ENCODE measurements at regions not wholly inside any gene's neighbourhood (a gene's known extent, or its start where the extent isn't known, plus 50 kb on each side); places are given as distances from the start of the nearest gene placed in this dataset.

- DNase-seq (ENCODE audit: low spot score) = no peak
Observed at GRCh38 chr14:93870377-93870776, 56.8 kb upstream of the FAM181A start.

GRCh38 chr14:93869427-93869826 is 57.7 kb upstream of the FAM181A start:
- no peak for DNase-seq (ENCODE audit: low spot score)

DNA sequence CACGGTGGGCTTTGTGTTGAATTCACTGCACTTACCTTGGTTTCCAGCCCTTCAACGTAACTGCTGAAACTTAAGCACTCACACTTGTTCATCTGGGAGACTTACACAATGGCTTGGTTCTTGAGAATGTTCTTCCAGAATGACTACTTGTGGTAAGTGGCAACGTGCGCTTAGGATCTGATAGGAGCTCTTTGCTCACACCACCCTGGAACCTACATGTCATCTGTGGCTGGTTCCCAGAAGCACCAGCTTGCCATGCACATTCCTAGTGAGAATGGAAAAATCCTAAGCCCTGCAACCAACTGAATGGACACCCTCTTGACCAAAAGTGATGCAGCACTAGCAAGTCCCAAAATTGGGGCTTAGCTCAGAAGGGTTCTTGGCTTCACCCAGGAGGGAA is 59.0 kb upstream of the FAM181A start:
- no peak for DNase-seq (ENCODE audit: low spot score)

DNA sequence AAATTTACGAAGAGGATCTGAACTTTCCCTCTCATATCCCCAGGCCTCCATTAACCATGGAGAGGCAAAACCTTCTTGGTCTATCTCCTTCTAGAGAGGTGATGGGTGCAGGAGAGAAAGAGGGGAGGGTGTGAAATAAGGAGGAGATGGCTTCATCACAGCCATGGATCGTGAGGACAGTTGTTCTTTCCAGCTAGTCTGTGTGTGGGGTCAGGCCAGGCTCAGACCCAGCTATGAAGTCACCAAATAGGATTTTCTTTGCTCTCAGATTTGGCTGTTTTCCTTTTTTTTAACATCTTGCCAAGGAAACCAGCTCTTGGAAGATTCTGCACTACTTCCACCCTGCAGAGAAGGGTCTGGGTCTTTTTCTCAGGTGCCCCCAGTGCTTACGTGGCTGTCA is 64.9 kb upstream of the FAM181A start:
- DNase-seq (ENCODE audit: low spot score) = no peak

DNA sequence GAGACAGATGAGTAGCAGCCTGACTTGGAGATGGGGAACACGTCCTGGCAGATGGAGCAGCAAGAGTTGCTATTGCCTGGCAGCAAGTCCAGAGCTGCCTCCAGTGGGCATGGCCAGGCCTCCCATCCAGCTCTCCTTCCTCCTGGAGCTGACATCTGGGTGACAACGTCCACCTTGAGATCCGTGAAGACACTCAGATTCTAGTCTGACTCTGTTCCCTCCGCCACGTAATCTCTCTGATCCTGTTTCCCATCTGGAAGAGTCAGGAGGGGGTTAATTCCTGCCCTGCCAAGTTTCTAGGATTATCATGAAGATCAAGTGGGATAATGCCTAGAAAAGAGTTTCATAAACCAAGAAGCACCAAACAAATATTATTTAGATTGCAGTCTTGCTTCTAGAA is 65.3 kb upstream of the FAM181A start:
- DNase-seq (ENCODE audit: low spot score) = no peak

GRCh38 chr14:93859957-93860356 is 67.2 kb upstream of the FAM181A start:
- no peak for DNase-seq (ENCODE audit: low spot score)

GRCh38 chr14:93858896-93859295 is 68.2 kb upstream of the FAM181A start:
- no peak for DNase-seq (ENCODE audit: low spot score)

DNA sequence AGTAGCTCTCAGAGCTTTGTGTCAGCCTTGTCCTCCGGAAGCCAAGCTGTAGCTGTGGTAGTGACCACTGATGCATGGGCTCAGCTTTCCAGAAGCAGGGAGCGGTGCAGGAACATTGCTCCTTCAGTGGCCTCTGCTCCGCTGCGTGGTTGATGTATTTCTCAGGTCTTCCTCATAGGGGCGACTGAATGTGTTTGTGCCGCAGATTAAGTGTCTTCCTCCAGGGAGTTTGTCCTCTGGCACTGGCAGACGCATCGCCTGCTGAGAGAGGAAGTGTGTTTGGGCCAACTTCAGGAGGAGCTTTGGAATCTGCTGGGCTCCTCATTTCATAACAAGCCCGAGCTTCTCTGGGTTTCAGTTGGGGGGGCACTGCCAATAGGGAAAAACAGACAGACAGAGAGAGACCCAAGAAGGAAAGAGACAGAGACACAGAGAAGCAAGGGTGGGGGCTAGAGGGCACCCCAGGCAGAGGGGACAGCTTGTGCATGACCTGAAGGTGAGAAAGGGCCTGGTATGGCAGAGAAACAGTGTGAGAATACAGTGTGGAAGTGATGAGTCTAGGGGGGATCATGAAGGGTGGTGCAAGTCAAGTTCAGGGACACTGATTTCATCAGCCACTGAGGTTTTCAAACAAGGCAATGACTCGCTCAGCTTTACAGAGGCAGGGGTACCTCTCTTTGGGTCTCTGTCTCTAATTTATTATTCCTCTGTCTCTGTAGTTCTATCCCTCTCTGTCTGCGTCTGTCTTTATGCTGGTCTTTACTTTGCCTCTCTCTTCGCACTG is 69.4 kb upstream of the PRIMA1 start:
- DNase-seq (ENCODE audit: low spot score) = peak; percentile 2

- DNase-seq (ENCODE audit: low spot score) = no peak
Observed at GRCh38 chr14:93857081-93857480, 68.8 kb upstream of the PRIMA1 start.

DNA sequence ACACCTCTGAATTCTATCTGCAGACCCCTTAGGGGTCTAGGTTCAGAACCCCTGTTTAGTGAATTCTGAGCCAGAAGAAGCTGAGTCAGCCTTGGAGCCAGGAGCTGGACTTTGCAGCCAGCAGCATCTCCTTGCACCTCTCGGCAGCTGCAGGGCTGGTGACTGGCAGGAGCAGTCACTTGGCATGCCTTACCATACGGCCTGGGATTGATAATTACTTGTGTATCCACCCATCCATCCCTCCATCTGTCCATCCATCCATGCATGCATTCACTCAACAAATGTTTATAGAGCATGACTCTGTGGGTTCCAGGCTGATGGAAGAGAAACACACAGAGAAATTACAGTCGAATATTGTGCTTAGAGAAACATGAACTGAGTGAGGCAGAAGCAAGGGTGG is 67.5 kb upstream of the PRIMA1 start:
- no peak for DNase-seq (ENCODE audit: low spot score)

GRCh38 chr14:93847473-93847872 is 59.2 kb upstream of the PRIMA1 start:
- DNase-seq (ENCODE audit: low spot score) = no peak

- no peak for DNase-seq (ENCODE audit: low spot score)
Observed at GRCh38 chr14:93838238-93838637, 50.0 kb upstream of the PRIMA1 start.
